Activated CD8-positive, alpha-beta T cell treated with anti-CD3 and anti-CD28 coated beads for 36 hours (primary cell): ENCODE measurements at regions not wholly inside any gene's neighbourhood (a gene's known extent, or its start where the extent isn't known, plus 50 kb on each side); places are given as distances from the start of the nearest gene placed in this dataset.
"Not testable (repeated sequence)": the region's sequence is repeated elsewhere in the genome, so short reads cannot be mapped to it uniquely, and the experiment has no call there.

Source experiments
- ATAC-seq: fragments of 200-7000 bp; cut with Tn5 transposase; one replicate; pipeline ENCODE4 v1.10.0; 2021; ENCODE audit warnings: mild to moderate bottlenecking, moderate library complexity
- CTCF ChIA-PET: fragments of 350-600 bp; sonication (Branson Sonifier 250); formaldehyde crosslinking; loops from one replicate; lab custom pipeline; 2021; ENCODE audit warnings: antibody characterized with exemption; lab: Charles Lee
- POLR2A ChIA-PET: fragments of 350-600 bp; sonication (Branson Sonifier 250); formaldehyde crosslinking; loops from one replicate; lab custom pipeline; 2021; ENCODE audit warnings: antibody characterized with exemption; lab: Charles Lee
- DNase-seq: peaks from one replicate; pipeline ENCODE4 v3.0.0-alpha.2; 2020
- H3K27ac Mint-ChIP-seq: one replicate; pipeline ENCODE4 v1.8.0; 2021; ENCODE audit warnings: mild to moderate bottlenecking, mixed read lengths
- H3K27me3 Mint-ChIP-seq: one replicate; pipeline ENCODE4 v1.8.0; 2021; ENCODE audit warnings: mixed read lengths
- H3K36me3 Mint-ChIP-seq: one replicate; pipeline ENCODE4 v1.8.0; 2021; ENCODE audit warnings: low read depth, mixed read lengths
- H3K4me1 Mint-ChIP-seq: one replicate; pipeline ENCODE4 v1.8.0; 2021; ENCODE audit warnings: low read depth, mixed read lengths
- H3K4me3 Mint-ChIP-seq: one replicate; pipeline ENCODE4 v1.8.0; 2021; ENCODE audit warnings: mild to moderate bottlenecking, moderate library complexity, mixed read lengths
- H3K9me3 Mint-ChIP-seq: one replicate; pipeline ENCODE4 v1.8.0; 2021; ENCODE audit warnings: mixed read lengths
- intact Hi-C: fragments of 100-400 bp; cut with micrococcal nuclease; formaldehyde crosslinking; loops from one replicate; pipeline ENCODE4 v1.10.0; 2022
- TF ChIP-seq, protein P1 (sequence below): fragments of 200-600 bp; IDR thresholded peaks from one replicate; pipeline ENCODE4 v1.8.0; 2022; ENCODE audit warnings: antibody characterized with exemption, mild to moderate bottlenecking

- no peaks in the 10 kb centered on the region for H3K4me1 Mint-ChIP-seq
- H3K27ac Mint-ChIP-seq, result no peak overlapping the region
- no peaks in the 10 kb centered on the region for H3K36me3 Mint-ChIP-seq
- POLR2A ChIA-PET, result no interaction called here
- ATAC-seq (no peak), DNase-seq (no peak)
- intact Hi-C loops, result no loop called here
- H3K27me3 Mint-ChIP-seq, result peaks cover 1% of the 10 kb centered on the region
- H3K9me3 Mint-ChIP-seq, result no peaks in the 10 kb centered on the region
- no peak overlapping the region for H3K4me3 Mint-ChIP-seq
- TF ChIP-seq, protein P1, sequence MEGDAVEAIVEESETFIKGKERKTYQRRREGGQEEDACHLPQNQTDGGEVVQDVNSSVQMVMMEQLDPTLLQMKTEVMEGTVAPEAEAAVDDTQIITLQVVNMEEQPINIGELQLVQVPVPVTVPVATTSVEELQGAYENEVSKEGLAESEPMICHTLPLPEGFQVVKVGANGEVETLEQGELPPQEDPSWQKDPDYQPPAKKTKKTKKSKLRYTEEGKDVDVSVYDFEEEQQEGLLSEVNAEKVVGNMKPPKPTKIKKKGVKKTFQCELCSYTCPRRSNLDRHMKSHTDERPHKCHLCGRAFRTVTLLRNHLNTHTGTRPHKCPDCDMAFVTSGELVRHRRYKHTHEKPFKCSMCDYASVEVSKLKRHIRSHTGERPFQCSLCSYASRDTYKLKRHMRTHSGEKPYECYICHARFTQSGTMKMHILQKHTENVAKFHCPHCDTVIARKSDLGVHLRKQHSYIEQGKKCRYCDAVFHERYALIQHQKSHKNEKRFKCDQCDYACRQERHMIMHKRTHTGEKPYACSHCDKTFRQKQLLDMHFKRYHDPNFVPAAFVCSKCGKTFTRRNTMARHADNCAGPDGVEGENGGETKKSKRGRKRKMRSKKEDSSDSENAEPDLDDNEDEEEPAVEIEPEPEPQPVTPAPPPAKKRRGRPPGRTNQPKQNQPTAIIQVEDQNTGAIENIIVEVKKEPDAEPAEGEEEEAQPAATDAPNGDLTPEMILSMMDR, result no peak
- CTCF ChIA-PET, result no interaction called here
Measured at GRCh38 chr20:19918965-19919329, 98.2 kb upstream of the NAA20 start.

GRCh38 chr20:19920381-19921138 lies 96.6 kb upstream of the NAA20 start:
- no peaks in the 10 kb centered on the region for H3K9me3 Mint-ChIP-seq
- ATAC-seq, result no peak
- CTCF ChIA-PET, result no interaction called here

DNA sequence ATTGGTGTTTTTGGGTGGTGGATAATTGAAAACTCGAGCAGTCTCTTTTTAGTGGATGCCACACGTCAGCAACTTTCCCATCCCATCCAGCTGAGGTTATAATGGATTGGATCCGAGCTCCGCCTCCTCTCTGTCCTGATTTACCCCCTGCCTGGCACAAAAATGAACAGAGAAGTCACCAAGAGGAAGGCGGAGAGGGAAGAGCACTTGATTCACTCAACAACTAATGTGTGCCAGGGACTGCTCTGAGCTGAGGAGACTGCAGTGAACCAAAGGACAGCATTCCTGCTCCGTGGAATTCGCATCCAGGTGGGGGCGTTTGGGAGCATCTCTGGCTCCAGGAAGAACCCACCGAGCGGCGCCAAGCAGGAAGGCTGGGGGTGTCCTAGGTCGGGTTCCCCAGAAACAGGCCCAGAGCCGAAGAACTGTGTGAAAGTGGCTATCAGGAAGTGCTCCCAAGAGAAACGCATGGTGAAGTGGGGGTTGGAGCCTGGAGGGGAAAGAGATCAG lies 95.8 kb upstream of the NAA20 start:
- ChIA-PET POLR2A (no interaction called here), CTCF (no interaction called here)
- intact Hi-C loops, result no loop called here
- H3K36me3 Mint-ChIP-seq, result no peaks in the 10 kb centered on the region
- H3K27ac Mint-ChIP-seq, result no peak overlapping the region
- TF ChIP-seq, protein P1, result no peak
- no peaks in the 10 kb centered on the region for H3K4me1 Mint-ChIP-seq
- no peaks in the 10 kb centered on the region for H3K27me3 Mint-ChIP-seq
- H3K9me3 Mint-ChIP-seq, result no peaks in the 10 kb centered on the region
- no peak overlapping the region for H3K4me3 Mint-ChIP-seq
- DNase-seq, result no peak
- ATAC-seq, result no peak

More at GRCh38 chr20:19920381-19921138, 96.6 kb upstream of the NAA20 start:
- Mint-ChIP-seq H3K36me3 (no peaks in the 10 kb centered on the region), H3K27ac (no peak overlapping the region), H3K27me3 (peaks cover under 1% of the 10 kb centered on the region), H3K4me1 (no peaks in the 10 kb centered on the region), H3K4me3 (no peak overlapping the region)
- TF ChIP-seq, protein P1, result no peak
- POLR2A ChIA-PET, result no interaction called here
- no peak for DNase-seq
- intact Hi-C loops, result no loop called here

DNA sequence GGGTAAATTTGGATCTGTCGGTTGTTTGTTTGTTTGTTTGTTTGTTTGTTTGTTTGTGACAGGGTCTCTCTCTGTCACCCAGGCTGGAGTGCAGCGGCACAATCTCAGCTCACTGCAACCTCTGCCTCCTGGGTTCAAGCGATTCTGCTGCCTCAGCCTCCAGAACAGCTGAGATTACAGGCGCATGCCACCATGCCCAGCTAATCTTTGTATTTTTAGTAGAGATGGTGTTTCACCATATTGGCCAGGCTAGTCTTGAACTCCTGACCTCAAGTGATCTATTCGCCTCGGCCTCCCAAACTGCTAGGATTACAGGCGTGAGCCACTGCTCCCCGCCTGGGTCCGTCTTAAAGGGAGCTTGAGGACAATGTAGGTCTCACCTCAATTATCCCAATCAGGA lies 95.3 kb upstream of the NAA20 start:
- DNase-seq, H3K36me3 Mint-ChIP-seq, CTCF ChIA-PET, intact Hi-C loops, H3K27ac Mint-ChIP-seq, ATAC-seq, POLR2A ChIA-PET, H3K4me3 Mint-ChIP-seq, H3K9me3 Mint-ChIP-seq, H3K4me1 Mint-ChIP-seq, H3K27me3 Mint-ChIP-seq: not testable (repeated sequence)

DNA sequence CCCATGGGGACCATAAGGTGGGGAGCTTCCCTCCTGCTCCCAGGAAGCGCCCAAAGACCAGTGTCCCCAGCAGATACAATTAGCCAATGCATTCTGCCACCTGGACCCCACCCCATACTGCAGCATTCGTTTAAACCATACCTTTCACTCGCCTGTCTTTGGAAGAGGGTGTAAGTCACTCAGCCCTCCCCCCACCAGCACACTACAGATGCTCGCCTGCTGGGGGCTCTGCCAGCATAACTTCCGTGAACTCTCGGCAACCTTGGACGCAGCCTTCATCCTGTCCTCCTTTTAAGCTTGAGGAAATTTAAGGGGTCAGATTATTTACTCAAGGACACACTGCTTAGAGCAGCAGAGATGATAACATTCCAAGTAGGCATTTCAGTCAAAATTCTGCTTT lies 94.4 kb upstream of the NAA20 start:
- Mint-ChIP-seq H3K9me3 (no peaks in the 10 kb centered on the region), H3K27ac (no peak overlapping the region), H3K27me3 (no peaks in the 10 kb centered on the region), H3K4me3 (no peak overlapping the region), H3K36me3 (no peaks in the 10 kb centered on the region), H3K4me1 (no peaks in the 10 kb centered on the region)
- POLR2A ChIA-PET, result no interaction called here
- CTCF ChIA-PET, result no interaction called here
- TF ChIP-seq, protein P1, result no peak
- DNase-seq, result no peak
- intact Hi-C loops, result no loop called here
- no peak for ATAC-seq
